H1 (cell line): ENCODE measurements at regions not wholly inside any gene's neighbourhood (a gene's known extent, or its start where the extent isn't known, plus 50 kb on each side); places are given as distances from the start of the nearest gene placed in this dataset.

Source experiments
- GTF2F1 ChIP-seq: IDR thresholded peaks from 2 replicates; pipeline ENCODE4 v1.6.1; 2012; ENCODE audit warnings: low read depth, low read length, improper control_type of control experiment, borderline replicate concordance
- POLR2AphosphoS5 ChIP-seq: IDR thresholded peaks from 2 replicates; pipeline ENCODE4 v1.6.1; 2011; ENCODE audit warnings: low read depth, low read length
- SP2 ChIP-seq: IDR thresholded peaks from 2 replicates; pipeline ENCODE4 v1.6.1; 2012; ENCODE audit warnings: mild to moderate bottlenecking, low read length, inconsistent platforms

DNA sequence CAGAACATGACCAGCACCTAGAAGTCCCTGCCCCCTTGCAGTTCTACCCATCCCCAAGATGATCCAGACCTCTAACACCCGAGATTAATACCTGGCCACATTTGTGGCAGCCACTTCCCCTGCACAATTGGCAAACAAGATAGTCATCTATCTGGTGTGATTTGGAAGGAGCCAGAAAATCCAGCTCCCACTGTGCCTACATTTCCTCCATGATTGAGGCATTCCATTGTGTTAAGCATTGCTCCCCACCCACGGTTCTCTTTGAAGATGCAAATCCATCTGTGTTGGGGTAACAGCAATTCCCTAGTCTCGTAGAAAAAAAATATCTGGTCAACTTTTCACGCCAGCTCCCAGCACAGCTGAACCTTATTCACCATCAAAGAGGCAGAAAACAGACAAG, 405.0 kb downstream of the BCOR start:
- no peak for TF ChIP-seq GTF2F1
- no peak for TF ChIP-seq SP2
- TF ChIP-seq POLR2AphosphoS5: no peak
